NCI-H748 treated with DMSO at 0.1 percent for 48 hours (cell line): ENCODE measurements at regions not wholly inside any gene's neighbourhood (a gene's known extent, or its start where the extent isn't known, plus 50 kb on each side); places are given as distances from the start of the nearest gene placed in this dataset.
"Not testable (repeated sequence)": the region's sequence is repeated elsewhere in the genome, so short reads cannot be mapped to it uniquely, and the experiment has no call there.

Source experiments
- DNase-seq: peaks from one replicate; lab custom pipeline; 2025; lab: John Stamatoyannopoulos, UW

DNA sequence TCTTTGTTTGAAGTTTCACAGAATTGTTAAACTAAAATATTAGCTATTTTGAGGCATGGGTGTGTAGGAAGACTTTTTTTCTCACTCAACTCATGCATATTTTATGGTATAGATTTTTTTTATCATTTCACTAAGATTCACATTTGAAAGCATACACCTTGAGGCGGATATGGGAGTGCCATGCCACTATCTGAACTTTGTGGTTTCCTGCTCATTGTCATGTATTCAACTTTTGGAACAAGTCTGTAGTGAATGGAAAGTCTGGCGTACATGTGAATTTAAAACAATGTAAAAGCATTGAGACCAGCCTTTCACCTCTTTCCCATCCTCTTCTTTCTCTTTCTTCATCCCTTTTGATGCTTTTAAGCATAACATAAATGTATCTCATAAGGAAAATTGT, 147.9 kb downstream of the TPBG start:
- no peak for DNase-seq

DNA sequence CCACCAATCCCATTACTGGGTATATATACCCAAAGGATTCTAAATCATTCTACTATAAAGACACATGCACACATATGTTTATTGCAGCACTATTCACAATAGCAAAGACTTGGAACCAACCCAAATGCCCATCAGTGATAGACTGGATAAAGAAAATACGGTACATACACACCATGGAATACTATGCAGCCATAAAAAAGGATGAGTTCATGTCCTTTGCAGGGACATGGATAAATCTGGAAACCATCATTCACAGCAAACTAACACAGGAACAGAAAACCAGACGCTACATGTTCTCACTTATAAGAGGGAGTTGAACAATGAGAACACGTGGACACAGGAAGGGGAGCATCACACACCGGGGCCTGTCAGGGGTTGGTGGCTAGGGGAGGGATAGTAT, 154.3 kb downstream of the TPBG start:
- DNase-seq: not testable (repeated sequence)

DNA sequence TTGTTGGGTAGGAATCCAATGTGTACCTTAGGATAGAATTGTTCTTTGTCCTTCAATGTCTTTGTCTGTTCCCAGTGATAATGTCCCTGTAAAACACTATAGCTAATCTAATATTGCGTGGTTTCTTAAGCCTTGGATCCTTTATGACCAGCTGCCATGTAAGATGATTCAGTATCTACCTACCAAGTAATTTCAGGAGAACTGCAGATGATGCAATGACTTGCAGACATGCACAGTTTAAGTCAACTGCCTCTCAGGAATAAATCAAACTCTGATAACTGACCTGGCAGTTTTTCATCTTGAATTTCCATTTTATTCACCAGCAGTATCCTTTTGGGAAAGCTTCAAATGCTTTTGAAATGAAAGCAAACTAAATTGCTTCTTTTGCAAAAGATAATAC, 157.8 kb downstream of the TPBG start:
- DNase-seq: no peak

DNA sequence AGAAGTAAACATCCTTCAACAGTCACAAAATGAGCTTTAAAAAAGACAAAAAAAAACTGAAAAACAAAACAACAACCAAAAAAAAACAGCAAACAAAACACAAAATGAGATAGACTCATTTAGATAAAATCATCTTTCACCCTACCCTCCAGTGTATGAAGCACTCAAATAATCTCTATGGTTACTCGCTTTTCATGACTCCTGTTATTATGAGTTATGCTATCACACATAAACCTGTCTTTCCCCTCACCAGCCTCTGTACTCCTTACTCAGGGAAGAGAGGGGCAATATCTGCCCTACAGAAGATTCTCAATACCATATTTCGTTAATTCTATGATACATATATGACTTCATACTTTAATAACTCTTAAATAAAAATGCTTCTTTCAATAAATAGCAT, 158.2 kb downstream of the TPBG start:
- no peak for DNase-seq

DNA sequence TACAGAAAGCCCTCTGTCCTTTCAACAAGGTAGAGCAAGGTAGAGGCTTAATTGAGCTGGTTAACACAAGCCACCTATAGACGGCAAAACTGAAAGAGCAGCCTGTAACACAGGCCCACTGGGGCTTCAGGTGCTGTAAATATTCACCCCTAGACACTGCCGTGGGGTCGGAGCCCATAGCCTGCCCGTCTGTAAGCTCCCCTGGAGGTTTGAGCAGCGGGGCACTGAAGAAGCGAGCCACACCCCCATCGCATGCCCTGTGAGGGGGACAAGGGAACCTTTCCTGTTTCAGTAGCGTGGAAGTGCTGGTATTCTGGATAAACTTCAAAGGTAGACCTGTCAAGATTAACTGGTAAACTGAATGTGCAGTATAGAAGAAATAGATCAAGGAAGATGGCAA, 160.4 kb downstream of the TPBG start:
- no peak for DNase-seq

DNA sequence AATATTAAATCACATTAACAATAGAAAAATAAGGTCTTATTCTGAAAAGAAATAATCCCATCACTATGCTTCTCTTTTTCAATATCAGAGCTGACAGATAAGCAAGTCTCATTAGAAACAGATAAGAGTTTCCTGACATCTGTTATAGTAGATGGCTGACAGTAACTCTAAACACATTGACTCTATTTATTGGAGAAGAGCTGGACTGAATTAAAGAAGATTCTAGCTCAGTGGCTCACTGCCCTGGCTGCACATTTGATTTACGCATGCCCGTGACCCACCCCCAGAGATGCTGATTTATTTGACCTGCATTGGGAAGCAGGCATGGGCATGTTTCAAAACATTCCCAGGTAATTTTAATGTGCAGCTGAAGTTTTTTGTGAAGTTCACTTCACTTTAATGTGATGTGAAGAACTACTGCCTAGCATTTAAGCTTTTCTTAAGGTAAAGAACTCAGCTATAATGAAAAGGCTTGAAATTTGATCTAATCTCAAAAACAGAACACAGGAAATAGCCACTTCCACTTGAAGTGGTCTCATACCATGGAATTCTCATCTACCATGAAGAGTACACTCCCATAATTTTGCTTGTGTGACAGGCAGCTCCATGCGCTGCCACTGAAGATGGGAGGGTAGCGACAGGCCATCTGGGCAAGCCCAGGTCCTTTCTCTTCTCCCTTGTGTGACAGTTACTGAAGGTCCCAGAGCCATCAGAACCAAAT, 162.3 kb downstream of the TPBG start:
- DNase-seq: peak; percentile 60

DNA sequence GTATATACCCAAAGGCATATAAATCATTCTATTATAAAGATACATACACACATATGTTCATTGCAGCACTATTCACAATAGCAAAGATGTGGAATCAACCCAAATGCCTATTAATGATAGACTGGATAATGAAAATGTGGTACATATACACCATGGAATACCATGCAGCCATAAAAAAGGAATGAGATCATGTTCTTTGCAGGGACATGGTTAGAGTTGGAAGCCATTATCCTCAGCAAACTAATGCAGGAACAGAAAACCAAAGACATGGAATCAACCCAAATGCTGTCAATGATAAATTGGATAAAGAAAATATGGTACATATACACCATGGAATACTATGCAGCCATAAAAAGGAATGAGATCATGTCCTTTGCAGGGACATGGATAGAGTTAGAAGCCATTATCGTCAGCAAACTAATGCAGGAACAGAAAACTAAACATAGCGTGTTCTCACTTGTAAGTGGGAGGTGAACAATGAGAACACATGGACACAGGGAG, 166.4 kb downstream of the TPBG start:
- DNase-seq: not testable (repeated sequence)

DNA sequence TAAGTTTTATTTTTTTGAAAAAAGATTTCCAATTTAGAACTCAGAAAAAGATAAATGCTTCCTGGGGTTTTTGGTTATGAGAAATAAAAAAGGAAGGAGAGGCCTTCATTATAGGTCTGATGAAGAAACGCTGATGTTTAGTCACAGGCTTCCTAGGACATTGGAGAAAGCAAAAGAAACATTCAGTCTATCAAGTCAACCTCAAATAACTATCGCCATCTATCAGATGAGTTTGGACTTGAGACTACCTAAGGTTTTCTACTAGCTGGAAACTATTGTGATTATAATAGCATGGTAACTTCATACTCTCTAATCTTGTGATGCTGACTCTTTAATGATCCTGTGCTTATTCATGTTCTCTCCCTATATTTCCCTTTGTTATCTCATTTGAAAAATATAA, 171.3 kb downstream of the TPBG start:
- DNase-seq: no peak

DNA sequence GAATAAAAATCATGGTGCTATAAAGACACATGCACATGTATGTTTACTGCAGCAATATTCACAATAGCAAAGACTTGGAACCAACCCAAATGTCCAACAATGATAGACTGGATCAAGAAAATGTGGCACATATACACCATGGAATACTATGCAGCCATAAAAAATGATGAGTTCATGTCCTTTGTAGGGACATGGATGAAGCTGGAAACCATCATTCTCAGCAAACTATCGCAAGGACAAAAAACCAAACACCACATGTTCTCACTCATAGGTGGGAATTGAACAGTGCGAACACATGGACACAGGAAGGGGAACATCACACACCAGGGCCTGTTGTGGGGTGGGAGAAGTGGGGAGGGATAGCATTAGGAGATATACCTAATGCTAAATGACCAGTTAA, 185.9 kb downstream of the TPBG start:
- not testable (repeated sequence) for DNase-seq

DNA sequence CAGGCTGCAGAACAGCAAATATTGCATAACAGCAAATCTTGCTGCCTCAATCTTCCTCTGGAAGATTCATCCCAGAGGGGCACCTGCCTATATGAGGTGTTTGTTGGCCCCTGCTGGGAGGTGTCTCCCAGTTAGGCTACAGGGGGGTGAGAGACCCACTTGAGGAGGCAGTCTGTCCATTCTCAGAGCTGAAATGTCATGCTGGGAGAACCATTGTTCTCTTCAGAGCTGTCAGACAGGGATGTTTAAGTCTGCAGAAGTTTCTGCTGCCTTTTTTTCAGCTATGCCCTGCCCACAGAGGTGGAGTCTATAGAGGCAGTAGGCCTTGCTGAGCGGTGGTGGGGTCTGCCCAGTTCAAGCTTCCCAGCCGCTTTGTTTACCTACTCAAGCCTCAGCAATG, 187.7 kb downstream of the TPBG start:
- DNase-seq: not testable (repeated sequence)

DNA sequence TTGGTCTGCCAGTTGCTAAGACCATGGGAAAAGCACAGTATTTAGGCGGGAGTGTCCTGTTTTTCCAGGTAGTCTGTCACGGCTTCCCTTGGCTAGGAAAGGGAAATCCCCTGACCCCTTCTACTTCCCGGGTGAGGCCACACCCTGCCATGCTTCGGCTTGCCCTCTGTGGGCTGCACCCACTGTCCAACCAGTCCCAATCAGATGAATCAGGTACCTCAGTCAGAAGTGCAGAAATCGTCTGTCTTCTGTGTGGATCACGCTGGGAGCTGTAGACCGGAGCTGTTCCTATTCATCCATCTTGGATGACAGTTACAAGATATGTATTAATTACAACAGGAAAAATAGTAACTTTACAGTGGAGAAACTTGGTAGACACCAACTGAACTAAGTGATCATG, 188.2 kb downstream of the TPBG start:
- DNase-seq: no peak

DNA sequence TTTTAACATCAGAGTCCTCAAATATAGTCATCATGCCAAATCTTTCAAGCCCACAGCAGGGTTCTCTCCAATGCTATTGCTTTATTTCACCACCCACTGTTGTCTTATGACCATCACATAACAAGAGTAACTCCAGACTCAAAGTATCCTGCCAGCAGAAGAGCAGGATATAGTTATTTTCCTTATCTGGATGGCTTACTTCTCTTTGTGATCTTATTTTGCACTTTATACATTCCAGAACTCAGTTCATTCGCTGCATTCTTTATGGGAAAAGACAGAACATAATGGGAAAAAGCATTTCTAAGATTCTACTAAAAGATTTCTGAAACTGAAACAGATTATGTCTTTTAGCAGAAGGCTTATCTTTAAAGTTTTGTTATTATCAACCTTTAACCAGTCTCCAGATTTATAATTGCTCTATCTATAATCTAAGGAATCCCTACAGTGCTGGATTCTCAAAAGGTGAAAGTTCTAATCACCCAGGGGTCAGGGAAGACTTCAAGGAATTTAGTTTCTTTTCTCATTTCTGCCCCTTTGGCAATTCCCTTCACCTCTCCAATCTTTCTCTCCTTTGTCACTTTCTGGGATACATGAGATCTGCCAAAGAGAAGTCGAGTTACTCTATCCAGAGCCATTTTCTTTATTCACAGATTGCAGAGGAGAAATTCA, 190.4 kb downstream of the TPBG start:
- no peak for DNase-seq

DNA sequence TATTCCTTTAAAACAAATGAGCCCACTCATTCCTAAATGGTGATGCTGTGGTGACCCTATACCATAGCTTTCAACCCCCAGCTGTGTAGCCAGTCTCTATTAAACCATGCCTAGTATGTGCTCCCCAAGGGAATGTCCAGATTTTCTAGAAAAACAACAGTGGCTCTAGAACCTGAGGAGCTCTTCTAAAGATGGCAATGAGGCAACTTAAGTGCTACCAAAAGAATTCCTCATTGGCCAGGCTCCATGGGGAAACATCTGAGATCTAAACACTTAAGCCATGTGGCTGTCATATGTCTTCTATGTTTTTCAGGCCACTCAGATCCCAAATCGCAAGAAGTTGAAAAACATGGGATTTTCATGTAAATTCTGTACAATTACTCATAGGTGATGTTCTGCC, 191.0 kb downstream of the TPBG start:
- DNase-seq: no peak

DNA sequence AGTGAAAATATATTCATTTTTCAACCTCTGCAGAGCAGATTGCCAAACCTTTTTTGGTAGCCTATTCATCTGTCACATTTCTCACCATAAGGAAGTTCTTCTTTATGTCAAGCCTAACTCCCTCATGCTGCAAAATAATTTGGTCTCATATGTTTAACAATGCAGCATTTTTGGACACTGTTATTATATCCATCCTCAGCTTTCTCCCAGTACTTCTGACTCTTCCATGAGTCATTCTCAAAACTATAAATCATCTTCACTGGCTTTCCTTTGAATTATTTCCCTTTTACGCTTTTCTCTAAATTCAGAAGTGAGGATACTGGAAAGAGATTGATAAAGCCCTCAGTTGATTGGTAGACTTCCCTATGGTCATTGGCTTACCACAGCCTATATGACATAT, 192.2 kb downstream of the TPBG start:
- DNase-seq: no peak

DNA sequence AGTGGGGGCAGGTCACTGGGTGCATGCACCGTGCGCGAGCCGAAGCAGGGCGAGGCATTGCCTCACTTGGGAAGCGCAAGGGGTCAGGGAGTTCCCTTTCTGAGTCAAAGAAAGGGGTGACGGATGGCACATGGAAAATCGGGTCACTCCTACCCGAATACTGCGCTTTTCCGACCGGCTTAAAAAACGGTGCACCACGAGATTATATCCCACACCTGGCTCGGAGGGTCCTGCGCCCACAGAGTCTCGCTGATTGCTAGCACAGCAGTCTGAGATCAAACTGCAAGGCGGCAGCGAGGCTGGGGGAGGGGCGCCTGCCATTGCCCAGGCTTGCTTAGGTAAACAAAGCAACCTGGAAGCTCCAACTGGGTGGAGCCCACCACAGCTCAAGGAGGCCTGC, 194.9 kb downstream of the TPBG start:
- DNase-seq: not testable (repeated sequence)

DNA sequence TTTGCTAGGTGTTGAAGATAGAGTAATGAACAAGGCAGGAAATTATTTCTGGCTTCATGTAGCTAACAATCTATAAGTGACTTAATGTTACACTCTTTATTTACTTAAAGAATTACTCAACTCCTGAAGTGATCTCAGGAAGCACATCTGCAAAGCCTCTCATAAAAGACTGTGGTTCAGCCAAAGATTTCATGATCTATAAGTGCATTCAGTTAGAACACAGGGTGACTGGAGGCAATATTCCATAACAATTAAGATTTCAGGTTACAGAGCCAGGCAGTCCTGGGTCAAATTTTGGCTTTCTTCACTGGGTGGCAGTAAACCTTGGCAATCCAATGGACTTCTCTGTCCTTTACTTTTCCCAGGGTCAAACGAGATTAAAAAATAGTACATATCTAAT, 204.0 kb downstream of the TPBG start:
- no peak for DNase-seq

DNA sequence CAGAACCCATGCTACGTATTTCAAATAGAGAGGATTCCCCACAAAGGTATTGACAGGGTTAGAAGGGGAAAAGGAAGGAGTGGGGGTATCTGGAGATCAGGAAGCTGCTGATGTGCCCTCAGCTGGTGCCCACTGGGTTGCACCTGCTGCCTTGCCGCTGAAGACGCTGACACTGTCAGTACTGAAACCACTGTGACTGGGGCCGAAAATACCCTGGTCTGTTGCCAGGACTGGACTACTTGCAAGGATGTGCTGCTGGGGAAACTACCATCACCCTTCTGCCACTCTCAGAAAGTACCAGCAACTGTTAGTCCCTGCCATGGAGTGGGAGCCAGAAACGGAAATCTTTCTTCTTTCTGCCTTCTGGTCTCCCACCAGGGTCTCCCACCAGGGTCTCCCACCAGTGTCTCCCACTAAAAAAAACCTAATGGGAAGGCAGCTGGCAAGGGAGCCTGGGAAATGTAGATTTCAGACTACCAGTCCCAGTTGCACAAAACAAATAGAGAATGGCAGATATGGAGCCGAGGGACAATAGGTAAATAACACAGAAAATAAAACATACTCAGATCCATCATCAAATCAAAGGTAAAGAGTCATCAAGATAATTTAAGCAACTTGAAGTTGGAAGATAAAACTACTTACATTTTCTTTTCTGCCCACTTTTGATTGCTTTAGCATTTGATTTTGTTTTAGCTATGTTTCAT, 204.8 kb downstream of the TPBG start:
- peak; percentile 46 for DNase-seq

DNA sequence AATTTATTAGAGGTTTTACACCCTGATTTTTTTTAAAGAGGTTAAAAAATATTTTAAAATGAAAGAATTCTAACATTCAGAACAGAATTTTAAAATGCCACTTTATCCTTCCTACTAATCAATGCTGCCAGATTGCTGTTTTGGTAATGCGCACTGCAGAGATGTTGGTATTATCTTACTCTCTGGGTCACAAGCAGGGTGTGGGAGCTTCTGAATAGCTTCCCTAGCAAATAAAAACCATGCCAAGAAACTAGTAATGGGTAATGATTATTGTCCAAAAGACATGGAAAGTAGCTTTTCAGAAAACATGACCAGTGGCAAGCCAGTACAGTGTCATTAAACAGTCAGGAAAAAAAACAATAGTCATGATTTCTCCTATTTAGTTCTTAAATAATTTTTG, 205.4 kb downstream of the TPBG start:
- DNase-seq: peak; percentile 51

DNA sequence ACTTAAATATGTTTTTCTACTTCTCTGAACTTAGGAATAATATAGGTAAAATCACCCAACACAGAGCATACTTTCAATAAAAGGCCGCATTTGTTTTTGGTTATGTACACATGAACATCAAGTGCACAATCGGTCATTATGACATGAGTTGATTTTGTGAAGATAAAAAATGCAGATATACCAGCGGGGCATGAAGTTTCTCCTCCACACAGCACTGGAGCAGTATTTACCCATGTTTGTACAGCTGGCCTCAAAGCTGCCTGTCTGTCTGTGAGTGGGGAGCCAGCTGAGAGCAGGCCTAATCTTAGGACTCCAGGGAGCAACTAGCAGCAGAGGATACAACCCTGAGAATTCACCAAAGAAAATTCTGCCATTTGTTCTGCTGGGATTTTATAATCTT, 206.5 kb downstream of the TPBG start:
- DNase-seq: peak; percentile 92

DNA sequence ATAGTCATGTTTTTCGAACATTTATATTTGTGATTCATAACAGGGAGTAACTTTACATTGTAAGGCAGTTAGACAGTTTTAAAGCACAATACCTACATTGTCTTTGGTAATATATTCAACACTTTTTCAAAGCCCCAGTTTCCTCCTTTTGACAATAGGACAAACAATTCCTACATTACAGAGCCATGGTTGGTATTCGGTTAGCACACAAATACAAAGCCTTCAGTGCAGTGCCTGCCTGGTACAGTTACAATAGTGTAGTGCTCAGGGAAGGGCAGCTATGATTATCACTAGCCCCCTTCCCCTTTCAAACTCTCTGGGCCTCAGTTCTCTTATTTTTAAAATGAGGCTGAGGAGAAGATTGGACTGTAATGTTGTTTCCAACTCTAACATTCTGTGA, 207.8 kb downstream of the TPBG start:
- peak; percentile 26 for DNase-seq

DNA sequence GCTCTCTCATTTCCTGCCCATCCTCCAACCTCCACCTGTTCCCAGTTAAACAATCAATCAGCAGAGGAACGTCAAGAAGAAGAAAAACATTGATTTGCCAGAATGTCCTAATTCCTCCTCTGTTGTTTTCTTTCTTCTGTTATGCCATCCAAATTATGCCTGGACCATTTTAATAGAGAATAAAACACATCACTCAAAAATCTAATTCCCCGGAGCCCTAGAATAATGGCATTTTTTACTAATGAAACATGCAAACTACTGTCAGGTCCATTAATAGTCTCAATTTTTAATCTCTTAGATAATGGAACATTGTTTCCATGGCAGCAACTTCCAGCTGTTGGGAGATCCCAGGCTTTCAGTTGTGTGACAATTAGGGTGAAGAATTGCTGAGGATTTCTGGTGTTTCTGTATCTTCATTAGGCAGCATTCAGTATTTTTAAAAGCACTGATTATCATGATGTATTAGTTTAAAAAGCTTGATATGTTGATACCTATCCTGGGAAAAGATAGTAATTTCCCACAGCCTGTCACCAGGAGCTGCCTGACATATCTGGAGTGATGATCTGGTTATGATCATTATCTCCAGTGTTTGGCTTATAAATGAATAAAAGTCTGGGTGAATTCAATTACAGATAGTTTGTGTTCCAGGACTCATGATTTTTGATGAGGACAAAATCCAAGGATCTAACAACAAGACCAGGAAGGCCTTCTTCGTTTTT, 209.8 kb downstream of the TPBG start:
- DNase-seq: no peak

DNA sequence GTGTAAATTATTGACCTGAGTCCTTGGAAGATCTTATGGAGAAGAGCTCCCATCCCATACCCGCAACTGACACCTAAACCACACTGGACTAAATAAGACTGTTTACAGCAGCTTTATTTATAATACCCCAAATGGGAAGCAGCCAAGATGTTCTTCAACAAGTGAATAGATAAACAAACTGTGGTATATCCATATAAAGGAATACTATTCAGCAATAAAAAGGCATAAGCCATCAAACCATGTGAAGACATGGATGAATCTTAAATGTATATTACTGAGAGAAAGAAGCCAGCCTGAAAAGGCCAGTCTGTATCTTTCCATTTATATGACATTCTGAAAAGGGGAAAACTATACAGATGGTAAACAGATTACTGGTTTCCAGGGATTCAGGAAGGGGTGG, 212.7 kb downstream of the TPBG start:
- no peak for DNase-seq
